ENCODE measurements at regions not wholly inside any gene's neighbourhood (a gene's known extent, or its start where the extent isn't known, plus 50 kb on each side); places are given as distances from the start of the nearest gene placed in this dataset.
"Not testable (repeated sequence)": the region's sequence is repeated elsewhere in the genome, so short reads cannot be mapped to it uniquely, and the experiment has no call there.

DNA sequence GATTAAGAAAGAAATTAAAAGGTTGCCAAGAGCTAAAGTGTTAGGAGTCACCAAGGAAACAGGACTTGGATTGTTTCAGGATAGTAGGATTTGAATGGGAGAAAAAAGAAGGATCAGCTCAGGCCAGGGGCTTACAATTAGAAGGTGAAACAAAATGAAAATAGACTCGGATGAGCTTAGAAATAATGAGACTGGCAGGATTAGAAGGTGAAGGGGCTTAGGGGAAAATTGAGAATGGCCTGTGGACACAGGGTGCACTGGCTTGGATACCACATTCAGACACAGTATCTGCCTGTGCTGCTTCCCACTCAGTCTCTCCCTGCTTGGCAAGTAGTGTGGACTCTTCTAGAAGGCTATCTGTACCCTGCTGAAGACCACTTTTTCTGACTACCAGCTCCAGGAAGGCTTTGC, 206.1 kb upstream of the ATP10A start:
- Histone ChIP-seq H3K9ac (ENCODE audit: low read depth, low read length) (no peak overlapping the region), H3K36me3 (ENCODE audit: insufficient read depth, low read length) (no peaks in the 10 kb centered on the region), H3K4me1 (ENCODE audit: insufficient read depth, low read length) (no peaks in the 10 kb centered on the region), H3K9me3 (ENCODE audit: control insufficient read depth, insufficient read depth, low read length) (no peaks in the 10 kb centered on the region)

GRCh38 chr15:26066896-26067295, 203.8 kb upstream of the ATP10A start:
- no peaks in the 10 kb centered on the region for H3K9me3 ChIP-seq (ENCODE audit: control insufficient read depth, insufficient read depth, low read length)
- no peaks in the 10 kb centered on the region for H3K4me1 ChIP-seq (ENCODE audit: insufficient read depth, low read length)
- no peak overlapping the region for H3K9ac ChIP-seq (ENCODE audit: low read depth, low read length)
- no peaks in the 10 kb centered on the region for H3K36me3 ChIP-seq (ENCODE audit: insufficient read depth, low read length)

DNA sequence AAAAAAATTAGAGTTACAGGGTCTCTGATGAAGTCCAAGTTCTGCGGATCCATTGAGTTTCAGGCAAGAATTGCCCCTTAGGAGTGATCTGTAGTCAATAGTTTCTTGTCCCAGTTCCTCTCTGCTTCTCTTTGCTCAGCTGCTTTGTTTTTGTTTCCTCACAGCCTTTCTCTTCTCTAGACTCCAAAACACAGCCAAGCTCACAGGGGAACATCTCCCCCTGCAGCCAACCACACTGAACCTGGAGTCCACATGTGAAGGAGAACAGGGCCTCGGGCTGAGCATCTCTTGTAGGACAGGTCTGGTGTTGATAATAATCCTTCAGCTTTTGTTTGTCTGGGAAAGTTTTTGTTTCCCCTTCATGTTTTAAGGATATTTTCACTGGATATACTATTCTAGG, 202.6 kb upstream of the ATP10A start:
- Histone ChIP-seq H3K4me1 (ENCODE audit: insufficient read depth, low read length) (no peaks in the 10 kb centered on the region), H3K9me3 (ENCODE audit: control insufficient read depth, insufficient read depth, low read length) (no peaks in the 10 kb centered on the region), H3K9ac (ENCODE audit: low read depth, low read length) (no peak overlapping the region), H3K36me3 (ENCODE audit: insufficient read depth, low read length) (no peaks in the 10 kb centered on the region)

DNA sequence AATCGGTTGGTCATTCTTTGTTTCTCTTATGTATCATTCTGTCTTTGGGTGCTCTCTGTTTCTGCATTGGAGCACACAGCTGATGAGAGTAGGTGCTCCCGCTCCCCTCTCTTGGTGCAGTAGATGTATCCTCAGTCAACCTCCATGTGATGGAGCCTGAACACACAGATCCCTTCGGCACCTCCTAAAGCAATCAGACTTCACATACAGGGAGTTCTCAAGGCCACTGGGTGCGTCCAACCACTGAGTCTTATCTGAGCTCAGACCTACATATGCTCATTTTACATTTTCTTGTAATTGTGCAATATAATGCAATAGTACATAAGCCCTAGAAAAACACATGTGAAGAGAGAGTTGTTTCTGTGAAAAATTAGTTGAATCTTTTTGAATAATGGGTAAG, 198.1 kb upstream of the ATP10A start:
- Histone ChIP-seq H3K36me3 (ENCODE audit: insufficient read depth, low read length) (no peaks in the 10 kb centered on the region), H3K4me1 (ENCODE audit: insufficient read depth, low read length) (no peaks in the 10 kb centered on the region), H3K9ac (ENCODE audit: low read depth, low read length) (no peak overlapping the region)

DNA sequence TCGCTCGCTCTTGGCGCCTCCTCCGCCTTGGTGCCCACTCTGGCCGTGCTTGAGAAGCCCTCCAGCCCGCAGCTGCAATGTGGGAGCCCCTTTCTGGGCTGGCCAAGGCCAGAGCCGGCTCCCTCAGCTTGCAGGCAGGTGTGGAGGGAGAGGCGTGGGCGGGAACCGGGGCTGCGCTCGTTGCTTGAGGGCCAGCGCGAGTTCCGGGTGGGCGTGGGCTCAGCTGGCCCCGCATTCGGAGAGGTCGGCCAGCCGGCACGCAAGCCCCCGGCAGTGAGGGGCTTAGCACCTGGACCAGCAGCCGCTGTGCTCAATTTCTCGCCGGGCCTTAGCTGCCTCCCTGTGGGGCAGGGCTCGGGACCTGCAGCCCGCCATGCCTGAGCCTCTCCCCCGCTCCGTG, 193.6 kb upstream of the ATP10A start:
- not testable (repeated sequence) for H3K36me3 ChIP-seq (ENCODE audit: insufficient read depth, low read length); H3K4me1 ChIP-seq (ENCODE audit: insufficient read depth, low read length); H3K9me3 ChIP-seq (ENCODE audit: control insufficient read depth, insufficient read depth, low read length); H3K9ac ChIP-seq (ENCODE audit: low read depth, low read length)

More for the DNA sequence above, 198.1 kb upstream of the ATP10A start:
- H3K9me3 ChIP-seq (ENCODE audit: control insufficient read depth, insufficient read depth, low read length) = no peaks in the 10 kb centered on the region; the same call in 1 of the 2 replicates

DNA sequence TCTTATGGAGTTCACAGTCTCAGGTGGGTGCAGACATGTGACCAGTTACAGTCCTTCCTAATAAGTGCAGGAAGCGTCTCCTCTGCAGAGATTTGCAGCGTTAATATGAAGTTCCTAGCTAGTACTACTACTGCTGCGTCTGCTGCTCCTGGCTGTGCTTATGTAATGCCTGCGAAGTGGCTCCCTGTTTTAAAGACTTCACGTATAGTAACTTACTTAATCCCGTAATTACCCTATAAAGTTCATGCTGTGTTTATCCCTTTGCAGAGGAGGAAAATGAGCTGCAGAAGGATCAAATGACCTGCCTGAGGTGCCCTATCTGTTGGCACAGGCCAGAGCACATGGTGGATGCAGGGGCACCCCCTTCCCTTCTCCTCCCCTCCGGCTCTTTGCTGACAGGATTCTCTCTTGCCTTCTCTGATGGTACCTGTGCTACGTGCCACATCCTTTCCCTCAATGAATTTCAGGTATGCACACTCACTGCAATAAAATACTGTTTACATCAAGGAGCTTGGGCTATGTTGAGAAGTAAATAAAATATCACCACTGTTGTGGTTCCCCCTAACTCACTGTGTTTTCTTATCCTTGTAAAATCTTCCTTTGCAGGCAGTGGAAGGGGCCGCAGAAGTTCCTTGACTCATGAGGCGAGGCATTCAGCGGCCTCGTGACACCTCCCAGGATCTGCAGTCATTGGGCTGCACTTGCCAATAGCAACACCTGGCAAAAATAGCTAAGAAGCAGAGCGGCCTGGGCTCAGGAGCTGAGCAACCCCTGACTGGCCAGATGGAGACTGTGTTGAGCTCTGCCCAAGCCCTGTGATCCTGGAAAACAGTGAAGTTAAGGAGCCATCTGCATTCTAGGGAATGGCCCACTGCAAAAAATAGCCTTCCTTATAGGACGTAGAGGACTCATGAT, 188.9 kb upstream of the ATP10A start:
- Histone ChIP-seq H3K9me3 (ENCODE audit: control insufficient read depth, insufficient read depth, low read length) (no peaks in the 10 kb centered on the region), H3K36me3 (ENCODE audit: insufficient read depth, low read length) (no peaks in the 10 kb centered on the region), H3K4me1 (ENCODE audit: insufficient read depth, low read length) (no peaks in the 10 kb centered on the region), H3K9ac (ENCODE audit: low read depth, low read length) (no peak overlapping the region)

DNA sequence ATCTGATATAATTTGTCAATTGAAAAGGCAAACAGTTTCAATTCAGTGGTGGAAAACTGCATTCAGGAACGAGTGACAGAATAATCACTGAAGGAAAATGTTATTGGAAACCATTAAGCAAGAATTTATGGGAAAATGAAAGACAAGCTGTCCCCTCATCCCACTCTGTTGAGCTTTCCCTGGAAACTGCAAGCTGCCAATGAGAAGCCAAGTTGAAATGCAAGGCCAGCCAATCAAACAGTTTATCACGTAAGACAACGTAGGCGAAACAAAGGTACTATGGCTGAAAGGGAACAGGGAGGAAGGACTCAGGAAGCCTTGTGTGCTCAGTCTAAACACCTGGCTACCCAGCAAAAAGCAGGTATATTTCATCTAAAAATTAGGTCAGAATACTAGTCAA, 187.9 kb upstream of the ATP10A start:
- Histone ChIP-seq H3K9me3 (ENCODE audit: control insufficient read depth, insufficient read depth, low read length) (no peaks in the 10 kb centered on the region), H3K9ac (ENCODE audit: low read depth, low read length) (no peak overlapping the region)

DNA sequence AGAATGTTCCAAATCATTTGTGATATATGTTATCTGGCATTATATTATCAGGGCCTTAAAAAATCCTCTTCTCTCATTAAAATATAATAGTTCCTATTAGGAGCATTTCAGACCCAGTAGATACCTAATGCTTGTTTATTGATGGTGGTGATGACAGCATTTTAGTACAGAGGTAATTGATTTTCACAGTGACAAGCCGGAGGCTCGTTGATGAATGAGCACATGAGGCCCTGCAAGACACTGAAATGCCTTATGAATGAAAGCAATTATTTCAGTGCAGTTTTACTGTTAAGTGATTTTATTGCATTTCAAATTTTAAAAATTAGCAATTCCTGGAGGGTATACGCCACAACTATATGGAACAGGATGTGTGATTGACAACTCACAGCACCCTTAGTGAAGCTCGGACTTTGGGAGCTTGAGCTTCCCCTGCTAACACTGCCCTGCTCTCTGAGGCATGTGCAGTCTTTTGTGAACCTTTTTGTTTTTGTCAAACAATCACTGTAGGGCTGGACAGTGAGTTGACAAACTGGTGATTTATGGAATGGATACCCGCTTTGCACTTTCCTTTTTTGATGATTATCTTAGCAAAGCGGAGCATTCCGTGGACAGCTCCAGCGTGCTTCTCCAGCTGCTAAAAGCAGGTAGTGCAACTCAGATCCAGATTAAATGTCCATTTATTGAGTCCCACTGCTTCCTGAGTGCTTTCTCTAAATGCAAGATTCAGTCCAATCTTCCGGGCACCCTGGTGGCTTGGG, 187.0 kb upstream of the ATP10A start:
- no peaks in the 10 kb centered on the region for H3K9me3 ChIP-seq (ENCODE audit: control insufficient read depth, insufficient read depth, low read length)
- no peak overlapping the region for H3K9ac ChIP-seq (ENCODE audit: low read depth, low read length)
- no peaks in the 10 kb centered on the region for H3K4me1 ChIP-seq (ENCODE audit: insufficient read depth, low read length)
- no peaks in the 10 kb centered on the region for H3K36me3 ChIP-seq (ENCODE audit: insufficient read depth, low read length)

More for the DNA sequence above, 187.9 kb upstream of the ATP10A start:
- Histone ChIP-seq H3K36me3 (ENCODE audit: insufficient read depth, low read length) (no peaks in the 10 kb centered on the region), H3K4me1 (ENCODE audit: insufficient read depth, low read length) (no peaks in the 10 kb centered on the region)

- Histone ChIP-seq H3K9me3 (ENCODE audit: control insufficient read depth, insufficient read depth, low read length) (no peaks in the 10 kb centered on the region), H3K4me1 (ENCODE audit: insufficient read depth, low read length) (no peaks in the 10 kb centered on the region), H3K36me3 (ENCODE audit: insufficient read depth, low read length) (no peaks in the 10 kb centered on the region), H3K9ac (ENCODE audit: low read depth, low read length) (no peak overlapping the region)
Observed at GRCh38 chr15:26048669-26049068, 185.5 kb upstream of the ATP10A start.

- no peaks in the 10 kb centered on the region for H3K36me3 ChIP-seq (ENCODE audit: insufficient read depth, low read length)
- no peaks in the 10 kb centered on the region for H3K9me3 ChIP-seq (ENCODE audit: control insufficient read depth, insufficient read depth, low read length)
- H3K9ac ChIP-seq (ENCODE audit: low read depth, low read length) = no peak overlapping the region
- H3K4me1 ChIP-seq (ENCODE audit: insufficient read depth, low read length) = no peaks in the 10 kb centered on the region
Observed at GRCh38 chr15:26045516-26045915, 182.4 kb upstream of the ATP10A start.

- H3K36me3 ChIP-seq (ENCODE audit: insufficient read depth, low read length) = no peaks in the 10 kb centered on the region
- H3K9ac ChIP-seq (ENCODE audit: low read depth, low read length) = no peak overlapping the region
Observed at GRCh38 chr15:26043018-26043417, 179.9 kb upstream of the ATP10A start.

DNA sequence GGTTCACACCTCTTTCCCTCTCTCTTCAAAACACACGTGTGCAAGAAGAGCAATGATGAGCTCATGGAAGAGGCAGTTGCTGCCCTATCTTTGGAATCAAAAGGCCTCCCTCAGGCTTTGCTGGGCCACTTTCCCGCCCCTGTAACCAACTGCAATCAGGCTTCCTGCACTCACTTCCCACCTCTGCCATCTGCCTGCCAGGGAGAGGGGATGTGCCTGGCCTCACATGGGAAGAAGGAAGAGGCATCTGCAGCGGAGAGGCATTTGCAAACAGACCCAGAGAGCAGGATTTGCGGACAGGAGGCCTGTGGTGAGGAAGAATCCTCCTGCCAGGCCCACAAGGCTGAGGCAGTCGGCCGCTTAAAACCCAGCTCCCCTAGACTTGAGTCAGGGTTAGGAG, 175.6 kb upstream of the ATP10A start:
- Histone ChIP-seq H3K9me3 (ENCODE audit: control insufficient read depth, insufficient read depth, low read length) (no peaks in the 10 kb centered on the region), H3K4me1 (ENCODE audit: insufficient read depth, low read length) (peaks cover 3% of the 10 kb centered on the region), H3K9ac (ENCODE audit: low read depth, low read length) (no peak overlapping the region), H3K36me3 (ENCODE audit: insufficient read depth, low read length) (no peaks in the 10 kb centered on the region)

More at GRCh38 chr15:26043018-26043417, 179.9 kb upstream of the ATP10A start:
- Histone ChIP-seq H3K4me1 (ENCODE audit: insufficient read depth, low read length) (peaks cover 3% of the 10 kb centered on the region), H3K9me3 (ENCODE audit: control insufficient read depth, insufficient read depth, low read length) (no peaks in the 10 kb centered on the region)

DNA sequence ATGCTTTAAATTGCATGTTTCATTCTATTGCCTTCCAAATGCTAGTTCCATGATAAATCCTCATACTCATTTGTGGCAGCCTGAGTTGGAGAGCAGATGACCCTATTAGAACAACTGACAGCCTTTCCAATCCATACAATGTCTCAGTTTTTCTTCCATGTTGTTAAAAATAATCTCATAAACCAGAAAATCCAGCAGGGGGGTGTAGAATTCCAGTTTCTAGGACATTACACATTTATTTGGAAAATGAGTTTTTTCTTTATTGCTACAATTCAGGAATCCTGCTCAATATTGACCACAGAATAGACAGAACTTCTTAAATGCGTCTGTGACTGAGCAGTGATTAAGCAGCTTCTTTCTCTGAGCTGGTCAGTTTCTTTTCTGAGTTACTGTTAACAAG, 174.2 kb upstream of the ATP10A start:
- H3K36me3 ChIP-seq (ENCODE audit: insufficient read depth, low read length) = no peaks in the 10 kb centered on the region
- no peaks in the 10 kb centered on the region for H3K9me3 ChIP-seq (ENCODE audit: control insufficient read depth, insufficient read depth, low read length)
- H3K9ac ChIP-seq (ENCODE audit: low read depth, low read length) = no peak overlapping the region
- H3K4me1 ChIP-seq (ENCODE audit: insufficient read depth, low read length) = peaks cover 3% of the 10 kb centered on the region

- H3K4me1 ChIP-seq (ENCODE audit: insufficient read depth, low read length) = no peaks in the 10 kb centered on the region; the same call in none of the 2 replicates
- no peaks in the 10 kb centered on the region for H3K36me3 ChIP-seq (ENCODE audit: insufficient read depth, low read length)
- no peak overlapping the region for H3K9ac ChIP-seq (ENCODE audit: low read depth, low read length)
- no peaks in the 10 kb centered on the region for H3K9me3 ChIP-seq (ENCODE audit: control insufficient read depth, insufficient read depth, low read length)
Observed at GRCh38 chr15:26033493-26033892, 170.4 kb upstream of the ATP10A start.

Data from ES-I3 (cell line).